ENCODE measurements at regions not wholly inside any gene's neighbourhood (a gene's known extent, or its start where the extent isn't known, plus 50 kb on each side); places are given as distances from the start of the nearest gene placed in this dataset.
"Not testable (repeated sequence)": the region's sequence is repeated elsewhere in the genome, so short reads cannot be mapped to it uniquely, and the experiment has no call there.

GRCh38 chr16:88276123-88276588, 106.6 kb upstream of the ZNF469 start:
- H3K4me3 ChIP-seq; POLR2A ChIA-PET; H3K27ac ChIP-seq (ENCODE audit: extremely low read depth, low read depth, low read length); H3K36me3 ChIP-seq (ENCODE audit: control insufficient read depth, insufficient read depth, low read length); H3K79me2 ChIP-seq (ENCODE audit: control insufficient read depth, insufficient read depth, low read length); H3K9ac ChIP-seq (ENCODE audit: insufficient read depth in 1 of 2, low read depth in 2 of 2, low read length in 2 of 2); CTCF ChIA-PET (ENCODE audit: low intra/inter-chr PET ratio); intact Hi-C loops (cut with micrococcal nuclease); in situ Hi-C loops (cut with MboI); H3K4me2 ChIP-seq (ENCODE audit: insufficient read depth, low read length); H2AFZ ChIP-seq (ENCODE audit: low read depth, low read length); ATAC-seq; BruUV-seq (replicated peaks); H3K4me1 ChIP-seq (replicated peaks in 1 of 2; ENCODE audit: control insufficient read depth in 2 of 2, insufficient read depth in 2 of 2, low read length in 2 of 2); DNase-seq (ENCODE audit: extremely low read depth in 1 of 4, low spot score in 3 of 4); H4K20me1 ChIP-seq (replicated peaks; ENCODE audit: control insufficient read depth, insufficient read depth, low read length); H3K9me1 ChIP-seq (ENCODE audit: control insufficient read depth, insufficient read depth, low read length); FAIRE-seq; H3K27me3 ChIP-seq (ENCODE audit: control insufficient read depth in 2 of 2, insufficient read depth in 2 of 2, low read length in 2 of 2); H3K9me3 ChIP-seq (replicated peaks; ENCODE audit: control insufficient read depth, insufficient read depth, low read depth, low read length): not testable (repeated sequence)
- 21% methylated on average over 9 of the region's 13 CpGs for WGBS (ENCODE audit: insufficient coverage, low coverage, missing lambda C conversion rate)

DNA sequence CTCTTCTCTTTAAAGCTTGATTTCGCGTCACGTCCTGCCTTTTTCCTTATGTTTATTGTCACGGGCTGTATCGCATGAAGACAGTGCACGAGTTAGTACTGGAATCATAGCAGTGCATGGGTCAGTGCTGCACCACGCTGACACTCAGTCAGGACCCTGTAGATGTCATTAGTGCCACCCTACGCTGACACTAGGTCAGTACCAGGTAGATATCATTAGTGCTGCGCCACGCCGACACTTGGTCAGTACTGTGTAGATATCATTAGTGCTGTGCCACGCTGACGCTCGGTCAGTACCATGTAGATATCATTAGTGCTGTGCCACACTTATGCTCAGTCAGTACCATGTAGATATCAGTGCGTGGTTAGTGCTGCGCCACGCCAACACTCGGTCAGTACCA, 106.2 kb upstream of the ZNF469 start:
- H3K4me2 ChIP-seq (ENCODE audit: insufficient read depth, low read length): no peak overlapping the region

More for the DNA sequence above, 106.2 kb upstream of the ZNF469 start:
- in situ Hi-C loops (cut with MboI): no loop called here
- Histone ChIP-seq H2AFZ (ENCODE audit: low read depth, low read length) (no peak overlapping the region), H3K79me2 (ENCODE audit: control insufficient read depth, insufficient read depth, low read length) (no peaks in the 10 kb centered on the region), H3K36me3 (ENCODE audit: control insufficient read depth, insufficient read depth, low read length) (no peaks in the 10 kb centered on the region), H3K9me1 (ENCODE audit: control insufficient read depth, insufficient read depth, low read length) (no peaks in the 10 kb centered on the region), H3K27me3 (ENCODE audit: control insufficient read depth in 2 of 2, insufficient read depth in 2 of 2, low read length in 2 of 2) (0 out of 5 replicates have a peak, but pooled peaks cover 0 to 5% of the 10 kb centered on the region in 2 experiments), H3K4me1 (replicated peaks in 1 of 2; ENCODE audit: control insufficient read depth in 2 of 2, insufficient read depth in 2 of 2, low read length in 2 of 2) (no peaks in the 10 kb centered on the region), H3K9ac (ENCODE audit: insufficient read depth in 1 of 2, low read depth in 2 of 2, low read length in 2 of 2) (no peak overlapping the region), H3K27ac (ENCODE audit: extremely low read depth, low read depth, low read length) (no peak overlapping the region), H3K4me3 (no peak overlapping the region), H3K9me3 (replicated peaks; ENCODE audit: control insufficient read depth, insufficient read depth, low read depth, low read length) (no peaks in the 10 kb centered on the region; the same call in 1 of the 2 replicates), H4K20me1 (replicated peaks; ENCODE audit: control insufficient read depth, insufficient read depth, low read length) (no peaks in the 10 kb centered on the region)
- ChIA-PET POLR2A (no interaction called here), CTCF (ENCODE audit: low intra/inter-chr PET ratio) (no interaction called here)
- DNase-seq (ENCODE audit: extremely low read depth in 1 of 4, low spot score in 3 of 4) (no peak), FAIRE-seq (no peak), ATAC-seq (no peak)
- BruUV-seq (replicated peaks): no TSS peak
- TF ChIP-seq JUNB (CRISPR knock-in tag; conservative IDR thresholded peaks at IDR 0.05): no peak
- TF ChIP-seq HCFC1 (IDR thresholded peaks at IDR 0.05; ENCODE audit: low read depth, low read length): no peak
- TF ChIP-seq NBN (IDR thresholded peaks at IDR 0.05; ENCODE audit: low read depth): no peak
- no peak for TF ChIP-seq ZNF609 (CRISPR knock-in tag; IDR thresholded peaks at IDR 0.05; ENCODE audit: borderline replicate concordance)
- no peak for TF ChIP-seq FOXK1 (CRISPR knock-in tag; IDR thresholded peaks at IDR 0.05; ENCODE audit: borderline replicate concordance)
- TF ChIP-seq TEAD4 (IDR thresholded peaks at IDR 0.05; ENCODE audit: low read length): no peak
- TF ChIP-seq TEAD4 (CRISPR knock-in tag; IDR thresholded peaks at IDR 0.05; ENCODE audit: borderline replicate concordance): no peak
- TF ChIP-seq NFIX (CRISPR knock-in tag; IDR thresholded peaks at IDR 0.05; ENCODE audit: low read depth): no peak
- TF ChIP-seq, protein P1, sequence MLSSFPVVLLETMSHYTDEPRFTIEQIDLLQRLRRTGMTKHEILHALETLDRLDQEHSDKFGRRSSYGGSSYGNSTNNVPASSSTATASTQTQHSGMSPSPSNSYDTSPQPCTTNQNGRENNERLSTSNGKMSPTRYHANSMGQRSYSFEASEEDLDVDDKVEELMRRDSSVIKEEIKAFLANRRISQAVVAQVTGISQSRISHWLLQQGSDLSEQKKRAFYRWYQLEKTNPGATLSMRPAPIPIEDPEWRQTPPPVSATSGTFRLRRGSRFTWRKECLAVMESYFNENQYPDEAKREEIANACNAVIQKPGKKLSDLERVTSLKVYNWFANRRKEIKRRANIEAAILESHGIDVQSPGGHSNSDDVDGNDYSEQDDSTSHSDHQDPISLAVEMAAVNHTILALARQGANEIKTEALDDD (IDR thresholded peaks at IDR 0.05): no peak
- intact Hi-C loops (cut with micrococcal nuclease): no loop called here
- WGBS (ENCODE audit: insufficient coverage, low coverage, missing lambda C conversion rate): 39% methylated on average over 17 of the region's 18 CpGs

Measured in K562 (cell line).